SK-N-SH (cell line): ENCODE measurements at regions not wholly inside any gene's neighbourhood (a gene's known extent, or its start where the extent isn't known, plus 50 kb on each side); places are given as distances from the start of the nearest gene placed in this dataset.

Source experiments
- CHD2 ChIP-seq: fragments of 150-350 bp; IDR thresholded peaks from 2 replicates; pipeline ENCODE4 v1.6.1; 2018; ENCODE audit warnings: low read length; ENCODE audit not compliant: partially characterized antibody
- ELF1 ChIP-seq: IDR thresholded peaks from 2 replicates; pipeline ENCODE4 v1.4.0; 2012
- EP300 ChIP-seq, 2 experiments: IDR thresholded peaks; 2 replicates each; pipeline versions ENCODE4 v1.4.0 to v1.6.1; 2012; ENCODE audit warnings: borderline replicate concordance in 1 of 2, low read depth in 1 of 2, low read length in 1 of 2
- FOSL2 ChIP-seq: IDR thresholded peaks from 2 replicates; pipeline ENCODE4 v1.4.0; 2012; ENCODE audit warnings: low read depth, mild to moderate bottlenecking, moderate library complexity, borderline replicate concordance
- FOXJ3 ChIP-seq: sonication (generic); formaldehyde crosslinking; IDR thresholded peaks from 2 replicates; pipeline ENCODE4 v1.5.1; 2020; ENCODE audit warnings: mild to moderate bottlenecking, missing genetic modification reagents
- GABPA ChIP-seq: IDR thresholded peaks from 2 replicates; pipeline ENCODE4 v1.4.0; 2012; ENCODE audit warnings: low read depth, mild to moderate bottlenecking
- IRF3 ChIP-seq: fragments of 150-350 bp; IDR thresholded peaks from 2 replicates; pipeline ENCODE4 v1.6.1; 2016; ENCODE audit warnings: mild to moderate bottlenecking, low read depth, low read length
- JUND ChIP-seq: IDR thresholded peaks from 2 replicates; pipeline ENCODE4 v1.4.0; 2012
- MAX ChIP-seq: IDR thresholded peaks from 2 replicates; pipeline ENCODE4 v1.4.0; 2012; ENCODE audit warnings: low read depth
- NFIC ChIP-seq: IDR thresholded peaks from 2 replicates; pipeline ENCODE4 v1.4.0; 2012; ENCODE audit warnings: borderline replicate concordance
- REST ChIP-seq: IDR thresholded peaks from 2 replicates; pipeline ENCODE4 v1.6.1; 2012; ENCODE audit warnings: mild to moderate bottlenecking, low read depth, low read length, moderate library complexity
- SIN3A ChIP-seq: IDR thresholded peaks from 2 replicates; pipeline ENCODE4 v1.6.1; 2012; ENCODE audit warnings: low read depth, mild to moderate bottlenecking, low read length, moderate library complexity, borderline replicate concordance
- SMC3 ChIP-seq: IDR thresholded peaks from 2 replicates; pipeline ENCODE4 v1.6.1; 2012; ENCODE audit warnings: low read depth, low read length, improper control_type of control experiment
- TAF1 ChIP-seq: IDR thresholded peaks from 2 replicates; pipeline ENCODE4 v1.6.1; 2012; ENCODE audit warnings: low read depth, mild to moderate bottlenecking, low read length, moderate library complexity, borderline replicate concordance
- TCF12 ChIP-seq: IDR thresholded peaks from 2 replicates; pipeline ENCODE4 v1.4.0; 2012
- USF1 ChIP-seq: IDR thresholded peaks from 2 replicates; pipeline ENCODE4 v1.4.0; 2012; ENCODE audit warnings: low read depth, borderline replicate concordance
- YY1 ChIP-seq: IDR thresholded peaks from 2 replicates; pipeline ENCODE4 v1.4.0; 2012; ENCODE audit warnings: low read depth, mild to moderate bottlenecking

GRCh38 chr12:107349008-107349747 is 255.8 kb upstream of the CRY1 start (continued):
- no peak for TF ChIP-seq MAX
- peak; percentile 74 for TF ChIP-seq TCF12
- TF ChIP-seq IRF3: no peak
- TF ChIP-seq REST: no peak
- TF ChIP-seq FOSL2: peak; percentile 70
- peak; percentile 44; the same call in 1 of the 2 replicates for TF ChIP-seq ELF1
- no peak for TF ChIP-seq SIN3A
- no peak for TF ChIP-seq SMC3
- no peak for TF ChIP-seq YY1
- TF ChIP-seq TAF1: no peak
- TF ChIP-seq NFIC: peak; percentile 61
- no peak for TF ChIP-seq USF1
- TF ChIP-seq FOXJ3 (CRISPR knock-in tag): no peak
- TF ChIP-seq CHD2: no peak
- TF ChIP-seq EP300 (IDR thresholded peaks at IDR 0.05; ENCODE audit: borderline replicate concordance in 1 of 2, low read depth in 1 of 2, low read length in 1 of 2): peak; percentile 11 to 39; a peak in 1 of 4 replicates
- peak; percentile 49; the same call in 1 of the 2 replicates for TF ChIP-seq JUND
- no peak for TF ChIP-seq GABPA
